ENCODE measurements at regions not wholly inside any gene's neighbourhood (a gene's known extent, or its start where the extent isn't known, plus 50 kb on each side); places are given as distances from the start of the nearest gene placed in this dataset.
A peak's percentile ranks its signal among the peaks of the same experiment; 100 is the strongest.

- no peaks in the 10 kb centered on the region for H3K9me3 ChIP-seq (ENCODE audit: control insufficient read depth, insufficient read depth, low read length)
- H3K36me3 ChIP-seq (ENCODE audit: control insufficient read depth, insufficient read depth, low read length), result no peaks in the 10 kb centered on the region
- H3K4me3 ChIP-seq (ENCODE audit: low read depth, low read length), result no peak overlapping the region
- 80% methylated on average over 1 of the region's 2 CpGs for WGBS (ENCODE audit: insufficient coverage)
- H3K27me3 ChIP-seq (ENCODE audit: control insufficient read depth, insufficient read depth, low read length), result no peaks in the 10 kb centered on the region
- DNase-seq (ENCODE audit: low read depth in 4 of 6, low spot score in 6 of 6), result no peak
- H3K4me1 ChIP-seq (ENCODE audit: control insufficient read depth, insufficient read depth, low read length), result no peaks in the 10 kb centered on the region
- H3K27ac ChIP-seq (ENCODE audit: low read depth, low read length), result no peak overlapping the region
Measured at GRCh38 chr14:38761033-38761432, 342.0 kb downstream of the SEC23A start.

GRCh38 chr14:38758661-38759060 lies 344.4 kb downstream of the SEC23A start:
- H3K36me3 ChIP-seq (ENCODE audit: control insufficient read depth, insufficient read depth, low read length), result no peaks in the 10 kb centered on the region
- no peak for DNase-seq (ENCODE audit: low read depth in 4 of 6, low spot score in 6 of 6)
- H3K9me3 ChIP-seq (ENCODE audit: control insufficient read depth, insufficient read depth, low read length), result no peaks in the 10 kb centered on the region
- H3K27me3 ChIP-seq (ENCODE audit: control insufficient read depth, insufficient read depth, low read length), result no peaks in the 10 kb centered on the region
- H3K4me1 ChIP-seq (ENCODE audit: control insufficient read depth, insufficient read depth, low read length), result no peaks in the 10 kb centered on the region
- H3K27ac ChIP-seq (ENCODE audit: low read depth, low read length), result no peak overlapping the region
- 65% methylated on average over 2 of the region's 2 CpGs for WGBS (ENCODE audit: insufficient coverage)
- H3K4me3 ChIP-seq (ENCODE audit: low read depth, low read length), result no peak overlapping the region

GRCh38 chr14:38755036-38755435 lies 348.0 kb downstream of the SEC23A start:
- DNase-seq (ENCODE audit: low read depth in 4 of 6, low spot score in 6 of 6), result no peak
- Histone ChIP-seq H3K4me1 (ENCODE audit: control insufficient read depth, insufficient read depth, low read length) (no peaks in the 10 kb centered on the region), H3K9me3 (ENCODE audit: control insufficient read depth, insufficient read depth, low read length) (no peaks in the 10 kb centered on the region), H3K4me3 (ENCODE audit: low read depth, low read length) (no peak overlapping the region), H3K27me3 (ENCODE audit: control insufficient read depth, insufficient read depth, low read length) (no peaks in the 10 kb centered on the region), H3K27ac (ENCODE audit: low read depth, low read length) (no peak overlapping the region), H3K36me3 (ENCODE audit: control insufficient read depth, insufficient read depth, low read length) (no peaks in the 10 kb centered on the region)
- no CpG with 5 or more reads among the region's 3 CpGs for WGBS (ENCODE audit: insufficient coverage)

GRCh38 chr14:38752750-38753149 lies 350.3 kb downstream of the SEC23A start:
- no peak for DNase-seq (ENCODE audit: low read depth in 4 of 6, low spot score in 6 of 6)
- H3K27ac ChIP-seq (ENCODE audit: low read depth, low read length), result no peak overlapping the region
- no peak overlapping the region for H3K4me3 ChIP-seq (ENCODE audit: low read depth, low read length)
- no peaks in the 10 kb centered on the region for H3K36me3 ChIP-seq (ENCODE audit: control insufficient read depth, insufficient read depth, low read length)
- no peaks in the 10 kb centered on the region for H3K27me3 ChIP-seq (ENCODE audit: control insufficient read depth, insufficient read depth, low read length)
- no peaks in the 10 kb centered on the region for H3K4me1 ChIP-seq (ENCODE audit: control insufficient read depth, insufficient read depth, low read length)
- no peaks in the 10 kb centered on the region for H3K9me3 ChIP-seq (ENCODE audit: control insufficient read depth, insufficient read depth, low read length)
- WGBS (ENCODE audit: insufficient coverage), result no CpG with 5 or more reads among the region's 3 CpGs

GRCh38 chr14:38752341-38752740 lies 350.7 kb downstream of the SEC23A start:
- no peak for DNase-seq (ENCODE audit: low read depth in 4 of 6, low spot score in 6 of 6)
- Histone ChIP-seq H3K9me3 (ENCODE audit: control insufficient read depth, insufficient read depth, low read length) (no peaks in the 10 kb centered on the region), H3K27ac (ENCODE audit: low read depth, low read length) (no peak overlapping the region), H3K27me3 (ENCODE audit: control insufficient read depth, insufficient read depth, low read length) (no peaks in the 10 kb centered on the region), H3K36me3 (ENCODE audit: control insufficient read depth, insufficient read depth, low read length) (no peaks in the 10 kb centered on the region), H3K4me3 (ENCODE audit: low read depth, low read length) (no peak overlapping the region), H3K4me1 (ENCODE audit: control insufficient read depth, insufficient read depth, low read length) (no peaks in the 10 kb centered on the region)
- WGBS (ENCODE audit: insufficient coverage), result no CpG with 5 or more reads among the region's 2 CpGs

- H3K36me3 ChIP-seq (ENCODE audit: control insufficient read depth, insufficient read depth, low read length), result no peaks in the 10 kb centered on the region
- DNase-seq (ENCODE audit: low read depth in 4 of 6, low spot score in 6 of 6), result no peak
- H3K4me1 ChIP-seq (ENCODE audit: control insufficient read depth, insufficient read depth, low read length), result no peaks in the 10 kb centered on the region
- H3K27me3 ChIP-seq (ENCODE audit: control insufficient read depth, insufficient read depth, low read length), result no peaks in the 10 kb centered on the region
- H3K4me3 ChIP-seq (ENCODE audit: low read depth, low read length), result no peak overlapping the region
- no peak overlapping the region for H3K27ac ChIP-seq (ENCODE audit: low read depth, low read length)
- no peaks in the 10 kb centered on the region for H3K9me3 ChIP-seq (ENCODE audit: control insufficient read depth, insufficient read depth, low read length)
Measured at GRCh38 chr14:38751459-38751858, 351.6 kb downstream of the SEC23A start.

- WGBS (ENCODE audit: insufficient coverage), result 88% methylated on average over 1 of the region's 3 CpGs
- Histone ChIP-seq H3K27me3 (ENCODE audit: control insufficient read depth, insufficient read depth, low read length) (no peaks in the 10 kb centered on the region), H3K4me3 (ENCODE audit: low read depth, low read length) (no peak overlapping the region), H3K9me3 (ENCODE audit: control insufficient read depth, insufficient read depth, low read length) (no peaks in the 10 kb centered on the region), H3K36me3 (ENCODE audit: control insufficient read depth, insufficient read depth, low read length) (no peaks in the 10 kb centered on the region), H3K27ac (ENCODE audit: low read depth, low read length) (no peak overlapping the region), H3K4me1 (ENCODE audit: control insufficient read depth, insufficient read depth, low read length) (no peaks in the 10 kb centered on the region)
- no peak for DNase-seq (ENCODE audit: low read depth in 4 of 6, low spot score in 6 of 6)
Measured at GRCh38 chr14:38749936-38750335, 353.1 kb downstream of the SEC23A start.

GRCh38 chr14:38745861-38746260 lies 357.2 kb downstream of the SEC23A start:
- H3K27me3 ChIP-seq (ENCODE audit: control insufficient read depth, insufficient read depth, low read length), result no peaks in the 10 kb centered on the region
- H3K9me3 ChIP-seq (ENCODE audit: control insufficient read depth, insufficient read depth, low read length), result no peaks in the 10 kb centered on the region
- DNase-seq (ENCODE audit: low read depth in 4 of 6, low spot score in 6 of 6), result peak in 2 of 6 donors; percentile 61 to 89
- H3K27ac ChIP-seq (ENCODE audit: low read depth, low read length), result no peak overlapping the region
- no peaks in the 10 kb centered on the region for H3K36me3 ChIP-seq (ENCODE audit: control insufficient read depth, insufficient read depth, low read length)
- H3K4me3 ChIP-seq (ENCODE audit: low read depth, low read length), result no peak overlapping the region
- WGBS (ENCODE audit: insufficient coverage), result no CpG with 5 or more reads among the region's 1 CpG
- H3K4me1 ChIP-seq (ENCODE audit: control insufficient read depth, insufficient read depth, low read length), result no peaks in the 10 kb centered on the region

- no peak for DNase-seq (ENCODE audit: low read depth in 4 of 6, low spot score in 6 of 6)
- Histone ChIP-seq H3K27ac (ENCODE audit: low read depth, low read length) (no peak overlapping the region), H3K27me3 (ENCODE audit: control insufficient read depth, insufficient read depth, low read length) (no peaks in the 10 kb centered on the region), H3K4me1 (ENCODE audit: control insufficient read depth, insufficient read depth, low read length) (no peaks in the 10 kb centered on the region), H3K4me3 (ENCODE audit: low read depth, low read length) (no peak overlapping the region), H3K36me3 (ENCODE audit: control insufficient read depth, insufficient read depth, low read length) (no peaks in the 10 kb centered on the region), H3K9me3 (ENCODE audit: control insufficient read depth, insufficient read depth, low read length) (no peaks in the 10 kb centered on the region)
- WGBS (ENCODE audit: insufficient coverage), result no CpG with 5 or more reads among the region's 7 CpGs
Measured at GRCh38 chr14:38743966-38744584, 359.0 kb downstream of the SEC23A start.

GRCh38 chr14:38737686-38738407 lies 365.2 kb downstream of the SEC23A start:
- DNase-seq (ENCODE audit: low read depth in 4 of 6, low spot score in 6 of 6), result peak in 3 of 6 donors; percentile 29 to 90 (median 59)
- no peak overlapping the region for H3K27ac ChIP-seq (ENCODE audit: low read depth, low read length)
- no peaks in the 10 kb centered on the region for H3K9me3 ChIP-seq (ENCODE audit: control insufficient read depth, insufficient read depth, low read length)
- 59% methylated on average over 9 of the region's 12 CpGs for WGBS (ENCODE audit: insufficient coverage)
- H3K27me3 ChIP-seq (ENCODE audit: control insufficient read depth, insufficient read depth, low read length), result no peaks in the 10 kb centered on the region
- peaks cover 5% of the 10 kb centered on the region for H3K4me1 ChIP-seq (ENCODE audit: control insufficient read depth, insufficient read depth, low read length)
- H3K36me3 ChIP-seq (ENCODE audit: control insufficient read depth, insufficient read depth, low read length), result no peaks in the 10 kb centered on the region
- no peak overlapping the region for H3K4me3 ChIP-seq (ENCODE audit: low read depth, low read length)

Data from spinal cord (tissue), 9 donors.